Keratinocyte (primary cell): ENCODE measurements at regions not wholly inside any gene's neighbourhood (a gene's known extent, or its start where the extent isn't known, plus 50 kb on each side); places are given as distances from the start of the nearest gene placed in this dataset.

ENCODE experiments used
- CTCF ChIP-seq, 3 experiments: IDR thresholded peaks in 1 of 3; conservative IDR thresholded peaks in 1 of 3; optimal IDR thresholded peaks in 1 of 3; 2 replicates in 2 of 3; 3 replicates in 1 of 3; pipeline versions ENCODE3 to v1.5.1; 2011; ENCODE audit warnings: low read length in 3 of 3, mild to moderate bottlenecking in 3 of 3, moderate library complexity in 2 of 3, control low read depth in 1 of 3, inconsistent platforms in 1 of 3; ENCODE audit not compliant: insufficient read depth in 2 of 3; ENCODE audit errors: extremely low read depth in 1 of 3
- EZH2 ChIP-seq: IDR thresholded peaks from one replicate; pipeline ENCODE4 v1.6.1; 2012; ENCODE audit warnings: inconsistent platforms, mild to moderate bottlenecking, low read length, moderate library complexity

GRCh38 chr6:144362042-144363018 is 77.2 kb downstream of the UTRN start:
- TF ChIP-seq CTCF (optimal IDR thresholded peaks at IDR 0.05 in 1 of 3, IDR thresholded peaks at IDR 0.05 in 1 of 3, conservative IDR thresholded peaks at IDR 0.05 in 1 of 3; ENCODE audit: extremely low read depth in 1 of 3, insufficient read depth in 2 of 3, low read length in 3 of 3) (no peak), EZH2 (no peak)
